ENCODE measurements at regions not wholly inside any gene's neighbourhood (a gene's known extent, or its start where the extent isn't known, plus 50 kb on each side); places are given as distances from the start of the nearest gene placed in this dataset.
"Not testable (repeated sequence)": the region's sequence is repeated elsewhere in the genome, so short reads cannot be mapped to it uniquely, and the experiment has no call there.

DNA sequence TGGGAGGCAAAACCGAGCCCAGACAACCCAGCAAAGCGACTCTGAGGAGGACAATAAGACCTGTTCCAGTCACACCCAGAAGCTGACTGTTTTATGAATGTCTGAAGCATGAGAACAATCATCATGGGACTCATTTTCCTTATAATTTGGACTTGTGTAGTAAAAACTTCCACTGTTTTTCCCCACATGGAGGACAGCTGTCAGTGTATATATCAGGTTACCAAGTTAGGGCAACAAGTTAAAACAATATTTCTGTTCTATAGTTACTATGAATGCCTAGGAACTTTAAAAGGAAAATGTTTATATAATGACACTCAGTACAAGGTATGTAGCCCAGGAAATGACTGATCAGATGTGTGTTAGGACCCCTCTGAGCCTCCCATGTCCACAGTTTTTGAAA is 528.2 kb upstream of the TSPY4 start:
- Mint-ChIP-seq H3K27ac (no peak overlapping the region), H3K9me3 (no peaks in the 10 kb centered on the region), H3K36me3 (no peaks in the 10 kb centered on the region)
- DNase-seq (ENCODE audit: low spot score in 2 of 2) (no peak), ATAC-seq (no peak)

DNA sequence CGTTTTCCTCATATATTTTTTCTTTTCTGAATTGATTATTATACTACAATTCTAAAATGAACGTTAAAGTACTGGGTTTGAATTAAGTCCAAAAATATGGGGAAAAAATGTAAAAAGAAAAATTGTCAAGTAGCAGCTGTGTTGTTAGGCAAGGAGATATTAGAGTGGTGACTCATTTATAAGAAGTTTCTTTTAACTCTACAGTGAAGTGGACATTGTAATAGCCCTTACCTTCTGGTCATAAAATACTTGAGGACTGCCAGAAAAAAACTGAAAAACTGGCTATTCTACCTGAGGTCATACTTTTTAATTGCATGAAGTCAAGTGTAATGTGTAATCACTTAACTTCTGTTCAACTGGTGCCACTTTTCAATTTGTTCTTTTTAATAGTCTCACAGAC is 523.1 kb upstream of the TSPY4 start:
- Mint-ChIP-seq H3K27ac (no peak overlapping the region), H3K36me3 (no peaks in the 10 kb centered on the region), H3K9me3 (no peaks in the 10 kb centered on the region)
- DNase-seq (ENCODE audit: low spot score in 2 of 2), result no peak
- ATAC-seq, result no peak

DNA sequence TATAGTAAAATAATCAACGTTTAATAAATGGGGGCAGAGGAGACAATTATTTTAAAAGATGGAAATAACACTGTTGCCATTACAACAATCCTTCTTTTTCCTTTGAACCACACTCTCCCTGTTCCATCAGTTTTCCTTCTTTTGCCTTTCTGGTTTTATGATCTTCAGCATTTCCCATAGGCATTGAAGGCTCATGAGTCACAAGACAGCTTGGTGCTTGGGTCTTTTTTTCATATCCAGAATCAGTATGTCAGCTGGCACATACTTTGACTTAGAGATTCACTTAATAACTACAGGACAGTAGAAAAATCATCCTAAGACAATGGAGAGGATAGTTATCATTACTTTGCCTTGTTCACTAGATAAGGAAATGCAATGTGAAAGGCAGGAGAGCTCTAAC is 521.6 kb upstream of the TSPY4 start:
- H3K27ac Mint-ChIP-seq, result no peak overlapping the region
- H3K36me3 Mint-ChIP-seq, result no peaks in the 10 kb centered on the region
- no peak for DNase-seq (ENCODE audit: low spot score in 2 of 2)

DNA sequence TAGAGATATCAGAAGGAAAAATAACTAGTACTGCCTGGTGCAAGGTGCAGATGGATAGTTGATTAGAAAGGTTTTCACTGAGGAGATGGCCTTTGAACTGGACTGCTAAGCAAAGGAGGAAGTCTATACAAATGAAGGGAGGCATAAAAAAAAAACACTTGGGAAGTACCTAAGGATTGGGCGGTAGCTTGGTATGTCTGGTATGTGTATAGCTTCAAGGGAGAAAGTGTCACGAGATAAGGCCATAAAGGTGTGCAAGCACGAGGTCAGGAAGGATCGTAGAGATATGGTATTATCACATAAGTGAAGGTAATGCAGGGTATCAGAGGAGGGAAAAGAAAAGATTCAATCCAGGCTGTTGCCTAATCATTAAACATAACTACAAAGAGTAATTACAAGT is 517.2 kb upstream of the TSPY4 start:
- no peak for ATAC-seq
- H3K27ac Mint-ChIP-seq, result no peak overlapping the region
- peaks cover 0 to 6% of the 10 kb centered on the region in 2 donors for H3K9me3 Mint-ChIP-seq
- peaks cover 0 to under 1% of the 10 kb centered on the region in 2 donors for H3K36me3 Mint-ChIP-seq
- DNase-seq (ENCODE audit: low spot score in 2 of 2), result no peak

More for the DNA sequence above, 521.6 kb upstream of the TSPY4 start:
- H3K9me3 Mint-ChIP-seq, result no peaks in the 10 kb centered on the region
- ATAC-seq, result no peak

DNA sequence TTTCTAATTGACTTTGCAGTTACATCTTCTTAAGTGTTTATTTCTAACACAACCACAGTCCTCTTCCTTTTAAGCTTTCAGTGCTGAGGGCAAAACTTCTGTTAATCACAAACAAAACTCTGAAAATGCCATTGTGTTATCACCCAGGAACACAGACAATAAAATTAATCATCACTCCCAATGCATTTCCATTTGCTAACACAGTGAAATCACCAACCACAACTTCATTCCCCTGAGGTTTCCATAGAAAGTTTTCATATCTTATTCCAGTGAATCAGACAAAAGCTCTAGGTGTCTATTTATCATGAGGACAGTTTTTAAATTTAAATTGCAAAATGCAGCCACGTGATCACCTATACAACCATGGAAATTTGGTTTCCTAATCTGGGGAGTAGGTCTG is 516.2 kb upstream of the TSPY4 start:
- H3K36me3 Mint-ChIP-seq, result peaks cover 0 to 6% of the 10 kb centered on the region in 2 donors
- H3K27ac Mint-ChIP-seq, result no peak overlapping the region
- ATAC-seq, result no peak
- DNase-seq (ENCODE audit: low spot score in 2 of 2), result no peak
- H3K9me3 Mint-ChIP-seq, result peaks cover 0 to 10% of the 10 kb centered on the region in 2 donors

DNA sequence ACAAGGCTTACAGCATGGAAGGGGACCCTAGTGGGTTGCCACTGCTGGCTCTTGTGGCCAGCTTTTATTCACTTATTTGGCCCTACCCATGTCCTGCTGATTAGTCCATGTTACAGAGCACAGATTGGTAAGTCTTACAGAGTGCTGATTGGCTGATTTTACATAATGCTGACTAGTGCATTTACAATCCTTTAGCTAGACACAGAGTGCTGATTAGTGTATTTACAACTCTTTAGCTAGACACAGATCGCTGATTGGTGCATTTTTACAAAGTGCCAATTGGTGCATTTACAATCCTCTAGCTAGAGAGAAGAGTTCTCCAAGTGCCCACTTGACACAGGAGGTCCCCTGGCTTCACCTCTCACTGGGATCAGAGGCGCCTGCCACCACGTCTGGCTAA is 485.0 kb upstream of the TSPY4 start:
- H3K9me3 Mint-ChIP-seq, result no peaks in the 10 kb centered on the region
- no peaks in the 10 kb centered on the region for H3K36me3 Mint-ChIP-seq
- H3K27ac Mint-ChIP-seq, result no peak overlapping the region
- no peak for ATAC-seq
- no peak for DNase-seq (ENCODE audit: low spot score in 2 of 2)

DNA sequence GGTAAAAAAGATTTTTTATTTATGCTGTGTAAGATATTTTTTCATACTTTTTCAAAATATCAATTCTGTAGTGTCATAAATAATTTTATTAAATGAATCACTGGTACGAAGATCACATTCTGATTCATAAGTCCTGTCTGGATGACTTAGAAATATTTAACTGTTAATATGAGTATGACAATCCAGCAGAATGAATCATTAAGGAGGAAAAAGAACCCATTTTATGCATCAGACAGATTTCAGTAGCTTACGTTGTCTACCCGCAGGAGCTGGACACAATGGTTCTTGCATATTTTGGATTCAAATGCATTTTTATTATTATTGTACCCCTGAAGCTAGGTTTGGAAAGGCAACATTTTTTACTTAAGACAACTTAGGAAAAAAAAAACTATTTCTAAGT is 448.9 kb upstream of the TSPY4 start:
- no peaks in the 10 kb centered on the region for H3K36me3 Mint-ChIP-seq
- no peaks in the 10 kb centered on the region for H3K9me3 Mint-ChIP-seq
- H3K27ac Mint-ChIP-seq, result no peak overlapping the region
- DNase-seq (ENCODE audit: low spot score in 2 of 2), result no peak
- no peak for ATAC-seq

DNA sequence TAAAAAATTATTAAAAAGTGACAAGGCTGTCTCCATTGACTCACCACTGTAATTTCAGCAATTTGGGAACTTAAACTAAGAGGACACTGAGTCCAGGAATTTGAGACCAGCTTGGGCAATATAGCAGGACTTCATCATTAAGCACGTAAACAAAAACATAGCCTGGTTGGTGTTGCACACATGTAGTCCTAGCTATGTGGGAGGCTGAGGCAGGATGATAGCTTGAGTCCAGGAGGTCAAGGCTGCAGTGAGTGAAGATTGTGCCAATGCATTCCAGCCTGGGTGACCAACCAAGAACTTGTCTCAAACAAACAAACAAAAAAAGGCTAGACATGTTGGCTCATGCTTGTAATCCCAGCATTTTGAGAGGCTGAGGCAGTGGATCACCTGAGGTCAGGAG is 439.4 kb upstream of the TSPY4 start:
- H3K9me3 Mint-ChIP-seq, result no peaks in the 10 kb centered on the region
- H3K36me3 Mint-ChIP-seq, result no peaks in the 10 kb centered on the region
- H3K27ac Mint-ChIP-seq, result no peak overlapping the region
- DNase-seq (ENCODE audit: low spot score in 2 of 2) (no peak), ATAC-seq (no peak)

DNA sequence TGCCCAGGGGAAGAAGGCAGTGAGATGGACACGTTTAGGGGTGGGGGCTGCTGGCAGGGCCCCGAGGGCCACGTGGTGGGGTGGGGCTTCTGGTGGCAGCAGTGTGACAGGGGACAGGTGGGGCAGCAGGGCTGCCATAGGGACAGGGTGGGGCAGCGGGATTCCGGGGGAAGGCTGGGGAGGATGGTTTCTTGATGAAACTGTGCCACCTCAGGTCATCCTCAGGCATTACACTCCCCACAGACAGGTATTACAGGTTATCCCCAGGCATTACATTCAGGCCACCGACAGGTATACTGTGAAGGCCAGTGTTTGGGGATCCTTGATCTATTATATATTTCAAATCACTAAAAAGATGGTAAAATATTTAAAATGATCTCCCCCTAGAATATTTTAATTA is 432.1 kb upstream of the TSPY4 start:
- Mint-ChIP-seq H3K9me3 (no peaks in the 10 kb centered on the region), H3K36me3 (no peaks in the 10 kb centered on the region), H3K27ac (no peak overlapping the region)
- no peak for ATAC-seq
- DNase-seq (ENCODE audit: low spot score in 2 of 2), result no peak

DNA sequence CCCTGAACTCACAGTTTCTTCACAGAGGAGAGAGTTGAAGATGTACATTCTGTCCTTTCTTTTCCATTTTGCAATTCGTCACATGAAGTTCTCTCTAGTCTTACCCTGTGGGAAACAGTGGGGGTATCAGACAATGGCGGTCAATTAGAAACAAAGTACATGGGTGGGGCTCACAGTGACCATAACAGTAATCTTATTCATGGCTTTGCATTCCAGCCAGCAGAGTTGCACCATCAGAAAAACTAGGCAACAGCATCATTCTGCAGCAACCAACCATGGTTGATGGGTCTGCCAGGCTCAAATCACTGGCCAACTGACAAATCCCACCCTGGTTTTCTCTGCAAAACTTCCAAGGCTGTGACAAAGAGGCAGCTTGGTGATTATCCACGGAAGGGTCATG is 414.7 kb upstream of the TSPY4 start:
- DNase-seq (ENCODE audit: low spot score in 2 of 2); H3K9me3 Mint-ChIP-seq: not testable (repeated sequence)

More for the DNA sequence above, 414.7 kb upstream of the TSPY4 start:
- not testable (repeated sequence) for ATAC-seq, H3K36me3 Mint-ChIP-seq, H3K27ac Mint-ChIP-seq
